Posterior cingulate gyrus (tissue), 11 donors: ENCODE measurements at regions not wholly inside any gene's neighbourhood (a gene's known extent, or its start where the extent isn't known, plus 50 kb on each side); places are given as distances from the start of the nearest gene placed in this dataset.
"Not testable (repeated sequence)": the region's sequence is repeated elsewhere in the genome, so short reads cannot be mapped to it uniquely, and the experiment has no call there.

Experiments
- DNase-seq, 10 donors: peaks; one replicate each; pipeline versions ENCODE4 v3.0.0 to v3.0.0-alpha.2; 2020 to 2021; ENCODE audit warnings: mixed read lengths in 3 of 10
- intact Hi-C: fragments of 100-400 bp; cut with DNase I; formaldehyde crosslinking; loops from one replicate; pipeline ENCODE4 v1.15.1; 2023

DNA sequence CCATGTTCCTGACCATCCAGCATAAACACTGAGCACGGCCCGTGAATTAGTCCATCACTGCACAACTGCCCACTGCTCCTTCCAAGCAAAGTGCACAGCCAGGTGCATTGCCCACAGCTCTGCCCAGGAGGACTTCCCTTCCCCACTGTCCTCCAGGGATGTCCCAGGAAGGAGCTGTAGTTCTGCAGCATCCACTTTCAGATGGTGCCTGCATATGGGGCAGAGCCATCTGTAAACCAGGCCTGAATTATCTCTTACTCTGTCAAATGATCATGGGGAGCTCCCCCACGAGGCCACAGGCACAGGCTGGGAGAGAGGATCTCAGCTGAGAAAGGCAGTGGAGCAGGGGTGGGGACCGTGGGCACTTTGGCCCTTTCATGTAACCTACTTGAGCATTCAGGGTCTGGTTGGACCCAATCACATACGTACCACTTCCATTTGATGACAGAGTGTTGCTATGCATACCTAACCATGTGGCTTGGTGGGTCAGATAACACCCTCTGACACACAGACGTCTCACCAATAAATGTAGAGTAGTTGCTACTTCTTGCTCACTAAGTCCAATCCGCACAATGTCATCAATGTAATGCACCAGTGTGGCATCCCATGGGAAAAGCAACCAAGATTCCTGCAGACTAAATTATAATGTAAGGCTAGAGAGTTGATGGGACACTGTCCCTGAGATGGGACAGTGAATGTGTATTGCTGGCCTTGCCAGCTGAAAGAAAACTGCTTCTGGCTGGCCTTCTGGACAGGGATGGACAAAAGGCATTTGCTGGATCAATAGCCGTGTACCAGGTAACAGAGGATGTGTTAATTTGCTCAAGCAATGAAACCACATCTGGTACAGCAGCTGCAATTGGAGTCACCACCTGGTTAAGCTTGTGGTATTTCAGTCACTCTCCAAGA is 113.8 kb upstream of the C14orf180 start:
- intact Hi-C loops: no loop called here
- DNase-seq: no peak

- intact Hi-C loops: no loop called here
- DNase-seq: no peak
These were observed 112.3 kb upstream of the C14orf180 start for GRCh38 chr14:104467236-104467635.

DNA sequence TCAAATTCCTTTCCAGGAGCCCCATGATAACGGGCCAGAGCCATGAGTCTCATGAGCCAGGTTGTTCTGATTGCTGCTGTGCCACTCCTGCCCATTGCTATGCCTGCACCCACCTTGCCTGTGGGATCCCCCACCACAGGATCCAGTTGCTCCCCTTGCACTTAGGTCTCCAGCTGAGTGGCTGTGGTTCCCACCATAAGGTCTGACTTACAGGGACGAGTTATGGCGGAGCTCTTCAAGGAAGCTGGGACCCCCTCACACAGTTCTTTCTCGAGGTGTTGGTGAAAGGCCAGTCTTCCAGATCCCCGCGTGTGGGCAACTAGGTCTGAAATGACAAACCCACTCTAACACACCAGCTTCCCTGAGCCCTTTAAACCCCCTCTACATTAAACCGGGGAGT is 111.9 kb upstream of the C14orf180 start:
- intact Hi-C loops: no loop called here
- DNase-seq: no peak

DNA sequence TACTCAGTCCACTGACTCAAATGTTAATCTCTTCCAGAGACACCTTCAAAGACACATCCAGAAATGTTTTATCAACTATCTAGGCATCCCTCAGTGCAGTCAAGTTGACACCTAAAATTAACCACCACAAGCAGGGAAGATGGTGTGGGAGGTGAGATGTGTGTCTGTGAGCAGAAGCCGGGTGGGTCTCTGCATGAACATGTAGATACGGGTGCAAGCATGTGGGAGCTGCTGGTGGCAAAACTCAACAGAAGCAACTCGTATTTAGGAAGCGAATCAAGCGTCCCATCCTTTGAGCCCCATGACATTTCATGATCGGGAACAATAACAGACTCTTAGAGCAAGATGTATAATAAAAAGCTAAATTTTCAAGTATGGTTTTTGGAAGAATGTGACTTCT is 110.0 kb upstream of the C14orf180 start:
- intact Hi-C loops: no loop called here

DNA sequence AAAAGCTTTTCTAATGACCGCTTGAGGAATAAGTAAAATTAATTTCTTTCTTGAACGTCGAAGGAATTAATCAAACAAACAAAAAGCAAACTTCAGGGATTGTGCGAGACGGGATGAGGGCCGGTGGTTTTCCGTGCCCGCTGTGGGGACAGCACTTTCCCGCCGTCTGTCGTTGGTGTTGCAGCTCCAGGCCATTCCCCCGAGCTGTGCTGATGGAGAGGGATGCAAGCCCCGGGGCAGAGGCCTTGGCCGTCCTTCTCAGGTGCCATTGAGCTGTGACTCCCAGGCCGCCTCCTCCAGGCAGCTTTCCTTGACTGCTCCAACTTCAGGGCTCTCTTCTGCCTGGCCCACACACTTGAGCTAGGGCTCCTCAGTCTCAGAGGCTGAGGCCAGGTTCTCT is 109.0 kb upstream of the C14orf180 start:
- intact Hi-C loops: no loop called here
- DNase-seq: peak in 1 of 10 donors; percentile 74

More for the DNA sequence above, 110.0 kb upstream of the C14orf180 start:
- no peak for DNase-seq

DNA sequence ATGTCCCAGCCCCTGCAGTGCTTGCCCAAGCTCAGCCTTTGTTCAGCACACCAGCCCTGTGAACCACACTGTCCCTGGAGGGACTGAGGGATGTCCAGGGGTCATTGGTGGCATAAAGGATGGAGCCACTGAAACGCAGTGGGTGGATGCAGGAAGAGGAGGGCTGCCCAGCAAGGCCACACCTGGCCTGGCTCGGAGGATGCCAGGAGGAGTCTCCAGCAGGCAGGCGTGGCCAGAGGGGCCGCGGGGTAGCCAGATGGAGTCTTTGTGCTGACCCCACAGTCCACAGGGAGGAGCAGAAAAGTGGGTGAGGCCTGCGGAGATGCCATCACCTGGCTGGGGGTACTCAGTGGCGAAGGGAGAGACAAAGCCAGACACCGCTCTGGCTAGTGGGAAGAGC is 108.5 kb upstream of the C14orf180 start:
- no peak for DNase-seq
- intact Hi-C loops: no loop called here

DNA sequence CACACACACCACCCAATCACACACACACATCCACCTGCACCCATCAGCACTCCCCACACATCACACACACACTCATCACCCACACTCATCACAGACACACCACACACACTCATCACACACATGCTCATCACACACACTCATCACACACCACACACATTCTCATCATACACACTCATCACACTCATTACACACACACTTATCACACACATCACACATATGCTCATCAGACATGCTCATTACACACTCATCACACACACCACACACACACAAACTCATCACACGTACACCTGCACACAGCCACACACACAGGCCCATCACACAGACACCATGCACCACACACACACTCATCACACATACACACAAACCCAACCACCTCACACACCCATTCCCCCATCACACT is 107.5 kb upstream of the C14orf180 start:
- no peak for DNase-seq
- intact Hi-C loops: no loop called here

- intact Hi-C loops: no loop called here
- DNase-seq: peak in 1 of 10 donors; percentile 60
These were observed 106.9 kb upstream of the C14orf180 start for GRCh38 chr14:104472536-104473243.

DNA sequence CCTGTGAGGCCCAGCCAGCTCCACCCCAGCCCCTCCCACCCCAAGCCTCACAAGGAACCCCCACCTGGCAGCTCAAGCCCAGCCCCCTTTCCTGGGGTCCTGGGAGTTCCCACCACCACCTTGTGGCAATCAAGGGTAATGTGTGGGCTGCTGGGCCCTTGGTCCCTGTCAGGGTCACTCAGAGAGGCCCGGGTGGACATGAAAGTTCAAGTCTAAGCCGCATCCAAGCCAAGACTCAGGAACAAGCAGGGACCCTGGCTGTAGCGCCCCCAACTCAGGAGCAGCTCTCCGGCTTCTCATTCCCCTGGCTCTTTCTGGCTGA is 106.4 kb upstream of the C14orf180 start:
- intact Hi-C loops: no loop called here
- DNase-seq: no peak

DNA sequence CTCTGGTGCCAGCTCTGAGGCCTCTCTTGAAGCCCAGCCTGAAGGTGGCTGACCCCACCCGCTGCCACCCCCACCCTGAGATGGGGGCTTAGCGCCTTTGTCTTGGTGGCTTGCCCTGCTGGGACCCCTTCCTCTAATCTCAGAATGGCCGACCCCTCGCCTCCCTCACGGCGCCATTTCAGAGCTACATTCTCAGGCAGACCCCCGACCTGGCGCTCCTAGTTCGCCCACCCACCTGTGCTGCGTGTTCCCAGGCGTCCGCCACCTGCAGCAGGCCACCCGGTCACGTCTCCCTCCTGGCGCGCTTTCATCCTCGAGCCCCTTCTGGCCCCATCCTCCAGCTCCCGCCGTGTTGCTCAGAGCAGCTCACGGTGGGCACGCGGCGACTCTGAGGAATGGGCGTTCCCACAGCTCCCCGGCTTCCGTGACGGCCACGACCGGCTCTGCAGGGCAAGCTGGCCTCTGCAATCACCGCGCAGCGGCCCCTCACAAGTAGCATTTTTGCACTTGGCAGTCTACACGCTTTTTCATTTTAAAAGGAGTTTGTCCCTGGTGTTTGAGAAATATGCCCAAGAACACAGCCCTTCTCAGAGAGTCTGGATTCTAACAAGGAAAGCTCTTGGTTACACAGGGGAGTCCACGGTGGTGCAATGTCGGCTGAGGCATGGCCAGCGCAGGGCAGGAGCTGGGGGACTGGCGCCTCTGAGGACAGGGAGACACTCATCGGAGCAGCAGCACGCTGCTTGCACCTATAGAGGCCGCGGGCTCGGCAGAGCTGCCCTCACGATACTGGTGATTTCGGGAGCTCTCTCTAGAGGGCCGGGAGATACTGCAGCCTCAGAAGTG is 105.7 kb upstream of the C14orf180 start:
- intact Hi-C loops: no loop called here
- DNase-seq: peak in 1 of 10 donors; percentile 69

GRCh38 chr14:104474495-104475213 is 104.9 kb upstream of the C14orf180 start:
- intact Hi-C loops: no loop called here
- DNase-seq: no peak

GRCh38 chr14:104475256-104475655 is 104.3 kb upstream of the C14orf180 start:
- intact Hi-C loops: no loop called here
- no peak for DNase-seq

DNA sequence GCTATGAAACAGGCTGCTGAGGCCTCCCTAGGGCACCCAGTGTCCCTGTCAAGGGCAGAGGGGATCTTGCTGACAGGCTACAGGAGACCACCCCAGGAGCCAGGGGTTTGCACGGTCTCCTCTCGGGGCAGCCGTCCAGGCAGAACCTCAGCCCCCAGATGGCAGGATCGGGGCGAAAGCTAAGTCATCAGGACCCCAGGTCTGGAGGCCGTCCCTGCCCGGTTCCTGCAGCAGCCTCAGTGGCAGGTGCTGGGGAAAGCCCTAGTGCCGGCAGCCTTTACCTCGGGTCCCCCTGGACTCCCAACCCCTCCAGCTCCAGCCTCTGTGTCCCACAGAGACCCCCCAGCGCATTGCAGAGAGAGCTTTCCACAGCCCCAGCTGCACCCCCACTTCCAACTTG is 103.8 kb upstream of the C14orf180 start:
- intact Hi-C loops: no loop called here
- no peak for DNase-seq

DNA sequence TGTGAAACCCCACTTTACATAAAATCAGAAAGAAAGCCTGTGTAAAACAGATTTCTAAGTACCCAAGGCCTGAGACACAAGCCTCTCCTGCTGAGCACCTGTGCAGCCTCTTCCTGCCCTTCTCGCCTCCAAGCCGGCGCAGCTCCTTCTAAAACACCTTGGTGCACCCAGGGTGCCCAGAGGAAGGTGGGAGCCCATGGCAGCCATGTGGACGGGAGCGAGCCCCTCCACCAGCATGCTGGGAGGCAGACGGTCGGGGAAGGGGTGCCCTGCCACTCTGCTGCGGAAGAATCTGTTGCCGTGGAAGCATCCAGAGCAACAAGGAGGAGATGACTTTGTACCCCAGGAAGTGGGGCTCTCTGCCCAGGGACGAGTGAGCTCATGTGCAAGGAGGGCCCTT is 103.1 kb upstream of the C14orf180 start:
- intact Hi-C loops: no loop called here
- no peak for DNase-seq

DNA sequence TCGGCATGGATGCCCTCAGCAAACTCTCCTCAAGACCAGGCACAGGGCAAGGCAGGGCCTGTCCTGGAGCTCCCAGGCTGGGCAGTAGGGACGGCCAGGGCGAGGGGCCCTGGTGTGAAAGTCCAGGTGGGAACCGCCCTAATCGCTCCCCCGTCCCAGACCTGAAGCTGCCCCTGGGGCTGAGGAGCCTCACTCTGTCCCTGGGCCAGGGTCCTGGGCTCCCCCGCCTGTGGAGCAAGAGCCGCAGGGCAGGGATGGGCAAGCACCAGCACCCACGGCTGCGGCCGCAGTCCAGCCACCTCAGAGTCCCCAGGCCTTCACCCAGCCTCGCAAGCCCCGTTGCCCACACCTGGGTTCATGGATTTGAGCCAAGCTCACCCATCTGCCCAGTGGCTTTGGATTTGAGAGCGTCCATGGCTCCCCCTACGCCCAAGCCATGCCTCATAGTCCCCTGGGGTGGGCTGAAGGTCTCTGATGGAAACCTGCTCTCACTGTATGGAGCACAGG is 102.4 kb upstream of the C14orf180 start:
- peak in 1 of 10 donors; percentile 64 for DNase-seq
- intact Hi-C loops: no loop called here

DNA sequence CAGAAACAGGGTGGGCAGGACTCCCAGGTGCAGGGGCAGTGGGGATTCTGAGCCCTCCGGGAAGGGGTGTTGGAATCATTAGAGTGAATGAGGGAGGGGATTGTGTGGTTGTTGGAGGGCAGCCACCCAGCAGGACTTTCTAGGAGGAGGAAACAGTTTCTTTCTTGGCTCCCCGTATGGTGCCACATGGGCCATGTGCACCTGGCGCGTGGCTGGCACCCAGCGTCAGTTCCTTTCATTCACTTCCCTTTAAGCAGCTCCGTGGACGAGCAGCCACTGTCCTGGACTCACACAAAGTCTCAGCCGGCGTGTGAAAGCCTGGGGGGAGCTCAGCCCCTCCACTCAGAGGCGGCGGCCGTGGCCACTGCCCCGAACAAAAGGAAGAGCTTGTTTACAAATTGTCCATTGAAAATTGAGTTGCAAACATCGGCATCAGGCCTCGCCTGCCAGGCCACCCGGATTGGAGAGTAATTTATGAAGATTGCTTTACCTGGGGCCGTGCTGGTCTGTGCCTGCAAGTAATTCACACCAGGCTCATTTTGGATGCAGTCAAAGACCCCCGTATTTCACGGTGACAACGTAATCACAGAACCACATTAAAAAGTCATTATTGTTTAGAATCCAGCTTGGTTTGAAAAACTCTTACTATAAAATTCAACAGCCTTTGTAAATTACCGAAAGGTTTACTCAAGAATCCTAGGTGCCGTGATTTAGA is 101.7 kb upstream of the C14orf180 start:
- intact Hi-C loops: no loop called here
- no peak for DNase-seq

DNA sequence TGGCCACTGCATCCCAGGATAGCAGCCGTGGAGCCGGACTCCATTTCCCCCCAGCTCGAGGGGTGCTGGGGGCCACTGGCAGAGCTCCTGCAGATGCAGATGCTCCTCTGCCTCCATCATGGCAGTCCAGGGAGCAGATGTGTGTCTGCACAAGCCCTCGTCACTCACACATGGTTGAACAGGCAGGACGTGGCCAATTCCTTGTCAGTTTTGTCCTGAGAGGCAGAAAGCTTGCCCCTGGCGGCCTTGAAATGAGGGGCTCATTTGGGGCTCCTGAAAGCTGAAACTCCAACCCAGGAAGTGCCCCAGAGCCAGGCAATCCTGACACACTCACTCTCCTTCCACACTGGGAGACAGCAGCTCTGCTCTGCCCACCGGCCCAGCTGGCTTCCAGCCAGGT is 100.9 kb upstream of the C14orf180 start:
- no peak for DNase-seq
- intact Hi-C loops: no loop called here

DNA sequence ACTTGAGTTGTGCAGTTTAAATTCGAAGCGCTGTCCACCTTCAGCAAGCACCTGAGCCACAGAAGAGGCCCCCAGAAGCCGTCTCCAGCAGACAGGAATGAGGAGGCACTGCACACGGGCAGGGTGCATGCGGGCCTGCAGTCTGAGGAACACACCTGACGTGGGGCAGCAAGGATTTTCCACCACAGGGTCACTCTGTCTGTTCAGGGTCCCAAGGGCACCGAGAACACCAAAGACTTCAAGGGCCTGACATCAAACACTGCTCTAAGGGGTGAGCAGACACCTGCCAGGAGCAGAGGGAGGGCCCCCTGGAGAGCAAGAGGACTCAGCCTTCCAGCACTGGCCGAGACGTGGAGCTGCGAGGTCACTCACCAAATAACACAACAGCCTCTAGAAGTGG is 99.7 kb upstream of the C14orf180 start:
- DNase-seq: no peak
- intact Hi-C loops: no loop called here

DNA sequence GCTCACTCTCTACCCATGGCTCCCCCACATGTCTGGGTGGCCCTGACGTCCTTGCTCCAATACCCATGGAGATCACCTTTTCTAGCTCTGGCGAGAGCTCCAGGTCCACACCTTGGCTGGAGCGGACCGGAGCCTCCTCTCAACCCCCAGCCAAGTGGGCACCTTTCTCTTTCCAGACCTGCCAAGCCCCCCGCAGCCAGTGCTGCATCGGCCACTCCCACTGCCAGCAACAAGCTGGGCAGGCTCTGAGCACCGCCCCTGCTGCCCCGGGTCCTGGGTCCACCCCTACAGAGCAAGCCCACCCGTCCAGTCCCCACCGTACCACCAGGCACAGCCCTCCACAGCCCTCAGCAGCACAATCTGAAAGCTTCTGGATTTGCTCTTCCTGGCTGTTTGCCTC is 98.2 kb upstream of the C14orf180 start:
- no peak for DNase-seq
- intact Hi-C loops: no loop called here

DNA sequence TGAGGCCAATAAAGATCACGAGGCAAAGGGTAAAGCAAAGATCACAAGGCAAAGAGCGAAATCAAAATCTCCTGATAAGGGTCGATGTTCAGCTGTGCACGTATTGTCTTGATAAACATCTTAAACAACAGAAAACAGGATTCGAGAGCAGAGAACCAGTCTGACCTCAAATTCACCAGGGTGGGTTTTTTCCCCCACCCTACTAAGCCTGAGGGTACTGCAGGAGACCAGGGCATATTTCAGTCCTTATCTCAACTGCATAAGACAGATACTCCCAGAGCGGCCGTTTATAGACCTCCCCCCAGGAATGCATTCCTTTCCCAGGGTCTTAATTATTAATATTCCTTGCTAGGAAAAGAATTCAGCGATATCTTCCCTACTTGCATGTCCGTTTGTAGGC is 97.5 kb upstream of the C14orf180 start:
- DNase-seq, intact Hi-C loops: not testable (repeated sequence)
